ENCODE measurements at regions not wholly inside any gene's neighbourhood (a gene's known extent, or its start where the extent isn't known, plus 50 kb on each side); places are given as distances from the start of the nearest gene placed in this dataset.

GRCh38 chr1:195965475-195965874, 642.8 kb downstream of the KCNT2 start:
- no peak overlapping the region for H3K4me3 Mint-ChIP-seq
- DNase-seq (no peak), ATAC-seq (no peak)
- POLR2A ChIA-PET = no interaction called here
- no peak overlapping the region for H3K27ac Mint-ChIP-seq
- no peaks in the 10 kb centered on the region for H3K4me1 Mint-ChIP-seq
- H3K9me3 Mint-ChIP-seq = peaks cover 0 to 7% (median 0%) of the 10 kb centered on the region in 9 donors
- H3K36me3 Mint-ChIP-seq = no peaks in the 10 kb centered on the region
- H3K27me3 Mint-ChIP-seq = no peaks in the 10 kb centered on the region

GRCh38 chr1:195965036-195965435, 643.2 kb downstream of the KCNT2 start:
- H3K27ac Mint-ChIP-seq = no peak overlapping the region
- no peaks in the 10 kb centered on the region for H3K36me3 Mint-ChIP-seq
- ATAC-seq = no peak
- peaks cover 0 to 7% (median 0%) of the 10 kb centered on the region in 9 donors for H3K9me3 Mint-ChIP-seq
- DNase-seq = no peak
- no peaks in the 10 kb centered on the region for H3K4me1 Mint-ChIP-seq
- POLR2A ChIA-PET = no interaction called here
- no peaks in the 10 kb centered on the region for H3K27me3 Mint-ChIP-seq
- H3K4me3 Mint-ChIP-seq = no peak overlapping the region

- no peak overlapping the region for H3K27ac Mint-ChIP-seq
- H3K36me3 Mint-ChIP-seq = no peaks in the 10 kb centered on the region
- peaks cover 0 to 3% (median 0%) of the 10 kb centered on the region in 9 donors for H3K9me3 Mint-ChIP-seq
- no peak overlapping the region for H3K4me3 Mint-ChIP-seq
- DNase-seq = no peak
- POLR2A ChIA-PET = no interaction called here
- no peak for ATAC-seq
- H3K27me3 Mint-ChIP-seq = no peaks in the 10 kb centered on the region
- H3K4me1 Mint-ChIP-seq = no peaks in the 10 kb centered on the region
Measured at GRCh38 chr1:195964516-195964915, 643.7 kb downstream of the KCNT2 start.

DNA sequence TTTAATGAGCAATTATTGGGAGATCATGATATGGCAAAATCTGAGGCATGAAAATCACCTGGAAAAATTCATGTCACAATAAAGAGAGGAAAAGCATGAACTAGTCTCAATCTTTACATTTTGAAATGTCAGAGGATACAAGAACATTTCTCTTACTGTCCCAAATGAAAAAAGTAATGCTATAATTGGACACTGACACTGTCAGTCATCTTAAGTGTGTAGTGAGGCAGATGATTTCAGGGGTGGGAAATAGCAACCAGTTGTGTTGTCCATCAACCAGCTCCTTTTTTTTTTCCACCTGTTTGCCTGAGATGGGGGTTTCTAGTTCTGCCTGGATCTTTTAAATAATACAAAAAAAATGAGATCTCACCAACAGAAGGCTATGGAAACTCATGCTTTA, 646.2 kb downstream of the KCNT2 start:
- POLR2A ChIA-PET = no interaction called here
- no peak for ATAC-seq
- no peak overlapping the region for H3K4me3 Mint-ChIP-seq
- no peak overlapping the region for H3K27ac Mint-ChIP-seq
- no peaks in the 10 kb centered on the region for H3K36me3 Mint-ChIP-seq
- peaks cover 0 to 3% (median 0%) of the 10 kb centered on the region in 9 donors for H3K9me3 Mint-ChIP-seq
- H3K27me3 Mint-ChIP-seq = peaks cover 0 to 2% (median 0%) of the 10 kb centered on the region in 5 donors
- H3K4me1 Mint-ChIP-seq = no peaks in the 10 kb centered on the region
- DNase-seq = no peak

DNA sequence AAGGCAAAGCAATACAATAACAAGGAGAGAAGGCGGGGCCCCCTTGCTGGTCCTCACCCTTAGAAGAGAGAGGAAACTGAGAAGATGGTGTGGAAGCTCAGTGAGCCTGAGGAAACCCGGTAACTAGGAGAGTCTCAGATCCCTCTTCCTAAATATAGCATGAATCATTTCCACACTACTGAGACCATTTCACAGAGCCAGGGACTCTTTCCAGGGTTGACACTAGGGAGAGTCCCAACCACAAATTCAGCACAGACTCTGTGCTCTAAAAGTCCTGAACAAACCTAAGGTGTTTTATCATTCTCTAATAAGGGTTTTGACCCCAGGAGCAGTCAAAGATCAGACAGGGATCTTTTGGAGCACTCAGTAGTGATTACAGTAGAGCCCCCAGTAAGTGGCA, 647.7 kb downstream of the KCNT2 start:
- no peak for ATAC-seq
- Mint-ChIP-seq H3K4me3 (no peak overlapping the region), H3K36me3 (no peaks in the 10 kb centered on the region), H3K27me3 (peaks cover 0 to 2% (median 0%) of the 10 kb centered on the region in 5 donors), H3K4me1 (no peaks in the 10 kb centered on the region), H3K9me3 (peaks cover 0 to 2% (median 0%) of the 10 kb centered on the region in 9 donors), H3K27ac (no peak overlapping the region)
- DNase-seq = no peak
- POLR2A ChIA-PET = no interaction called here

GRCh38 chr1:195958131-195958530, 650.1 kb downstream of the KCNT2 start:
- Mint-ChIP-seq H3K4me1 (no peaks in the 10 kb centered on the region), H3K9me3 (peaks cover 0 to 2% (median 0%) of the 10 kb centered on the region in 9 donors), H3K4me3 (no peak overlapping the region), H3K27me3 (peaks cover 0 to 2% (median 0%) of the 10 kb centered on the region in 5 donors), H3K36me3 (no peaks in the 10 kb centered on the region), H3K27ac (peak overlapping the region in 1 of 10 donors; percentile 53)
- no peak for ATAC-seq
- DNase-seq = no peak
- POLR2A ChIA-PET = no interaction called here

- ATAC-seq = no peak
- Mint-ChIP-seq H3K4me3 (no peak overlapping the region), H3K27ac (no peak overlapping the region), H3K4me1 (no peaks in the 10 kb centered on the region), H3K27me3 (peaks cover 0 to 2% (median 0%) of the 10 kb centered on the region in 5 donors), H3K36me3 (no peaks in the 10 kb centered on the region), H3K9me3 (peaks cover 0 to 2% (median 0%) of the 10 kb centered on the region in 9 donors)
- DNase-seq = no peak
- POLR2A ChIA-PET = no interaction called here
Measured at GRCh38 chr1:195956845-195957244, 651.4 kb downstream of the KCNT2 start.

- Mint-ChIP-seq H3K27me3 (peaks cover 0 to 2% (median 0%) of the 10 kb centered on the region in 5 donors), H3K36me3 (no peaks in the 10 kb centered on the region)
Measured at GRCh38 chr1:195954848-195955247, 653.4 kb downstream of the KCNT2 start.

DNA sequence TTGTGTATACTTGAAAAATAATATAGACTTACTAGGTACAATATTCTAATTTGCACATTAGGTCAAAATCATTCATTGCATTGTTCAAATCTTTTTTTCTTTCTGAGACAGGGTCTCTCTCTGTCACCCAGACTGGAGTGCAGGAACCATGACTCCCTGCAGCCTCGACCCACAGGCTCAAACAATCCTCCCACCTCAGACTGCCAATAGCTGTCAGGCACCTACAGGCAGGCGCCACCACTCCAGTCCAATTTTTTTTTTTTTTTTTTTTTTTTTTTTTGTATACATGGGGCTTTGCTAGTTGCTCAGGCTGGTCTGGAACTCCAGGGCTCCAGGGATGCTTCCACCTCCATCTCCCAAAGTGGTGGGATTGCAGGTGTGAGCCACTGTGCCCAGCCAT, 656.9 kb downstream of the KCNT2 start:
- Mint-ChIP-seq H3K4me1 (no peaks in the 10 kb centered on the region), H3K4me3 (no peak overlapping the region), H3K36me3 (no peaks in the 10 kb centered on the region), H3K9me3 (peaks cover 0 to 9% (median 0%) of the 10 kb centered on the region in 9 donors), H3K27me3 (no peaks in the 10 kb centered on the region), H3K27ac (no peak overlapping the region)
- POLR2A ChIA-PET = no interaction called here
- DNase-seq (no peak), ATAC-seq (no peak)

More at GRCh38 chr1:195954848-195955247, 653.4 kb downstream of the KCNT2 start:
- ATAC-seq (no peak), DNase-seq (no peak)
- Mint-ChIP-seq H3K27ac (no peak overlapping the region), H3K4me3 (no peak overlapping the region), H3K9me3 (peaks cover 0 to 2% (median 0%) of the 10 kb centered on the region in 9 donors), H3K4me1 (no peaks in the 10 kb centered on the region)
- POLR2A ChIA-PET = no interaction called here

DNA sequence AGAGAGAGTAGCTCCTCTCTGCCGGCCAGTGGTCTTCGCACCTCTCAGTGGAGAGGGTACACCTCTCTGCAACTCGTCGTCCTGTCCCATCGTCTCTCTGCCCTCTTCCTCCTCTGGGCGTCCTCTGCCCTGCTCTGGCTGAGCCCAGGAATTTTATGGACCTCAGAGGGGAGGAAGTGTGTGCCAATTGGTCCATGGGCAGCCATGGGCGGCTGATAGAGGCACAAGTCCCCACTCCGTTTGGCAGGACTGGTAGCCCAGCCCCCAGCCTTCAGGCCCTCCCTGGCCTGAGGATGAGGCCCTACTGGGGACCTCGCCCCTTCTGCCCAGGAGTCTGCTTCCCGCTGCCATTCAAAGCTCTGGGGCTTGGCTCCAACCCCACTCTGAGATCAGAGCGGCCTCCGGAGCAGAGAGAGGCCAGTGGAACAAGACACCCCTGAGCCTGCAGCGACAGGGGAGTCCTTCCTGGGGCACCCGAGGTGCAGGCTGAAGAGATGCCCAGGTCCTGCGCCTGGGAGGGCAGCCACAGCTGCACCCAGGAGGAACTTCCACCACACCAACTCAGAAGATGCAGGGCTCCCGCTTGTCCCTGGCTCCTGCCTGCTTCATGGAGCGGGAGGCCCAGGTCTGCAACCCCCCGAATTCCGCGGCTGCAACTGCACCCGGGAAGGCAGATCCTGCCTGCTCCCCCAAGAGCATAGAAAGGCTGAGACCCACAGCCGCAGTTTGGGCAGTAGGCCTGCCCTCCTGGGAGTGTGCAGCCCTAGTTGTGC, 659.9 kb downstream of the KCNT2 start:
- Mint-ChIP-seq H3K9me3 (peaks cover 0 to 9% (median 0%) of the 10 kb centered on the region in 9 donors), H3K27ac (no peak overlapping the region), H3K4me1 (no peaks in the 10 kb centered on the region), H3K4me3 (no peak overlapping the region), H3K27me3 (no peaks in the 10 kb centered on the region), H3K36me3 (no peaks in the 10 kb centered on the region)
- ATAC-seq = no peak
- POLR2A ChIA-PET = no interaction called here
- no peak for DNase-seq

DNA sequence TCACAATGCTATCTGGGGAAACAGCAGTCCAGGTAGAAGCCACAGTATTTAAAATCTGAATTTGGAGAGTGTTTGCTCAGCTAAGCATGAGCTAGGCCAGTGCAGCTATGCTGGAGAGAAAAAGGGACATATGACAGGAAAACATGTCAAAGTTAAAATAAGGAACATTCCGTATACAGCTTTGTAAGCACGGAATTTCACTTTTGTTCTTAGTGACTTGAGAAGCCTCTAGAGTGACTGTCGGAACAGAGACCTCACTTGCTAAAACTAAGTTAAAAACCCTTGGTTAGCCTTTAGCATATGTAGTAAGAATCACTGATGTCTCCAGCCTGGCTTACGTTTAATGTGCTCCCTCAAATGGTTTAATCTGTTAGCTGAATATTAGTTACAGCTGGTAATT, 661.7 kb downstream of the KCNT2 start:
- peaks cover 0 to 9% (median 0%) of the 10 kb centered on the region in 9 donors for H3K9me3 Mint-ChIP-seq
- no peak overlapping the region for H3K4me3 Mint-ChIP-seq
- no peaks in the 10 kb centered on the region for H3K4me1 Mint-ChIP-seq
- no peaks in the 10 kb centered on the region for H3K36me3 Mint-ChIP-seq
- DNase-seq = no peak
- no peak overlapping the region for H3K27ac Mint-ChIP-seq
- H3K27me3 Mint-ChIP-seq = no peaks in the 10 kb centered on the region
- POLR2A ChIA-PET = no interaction called here
- ATAC-seq = no peak

GRCh38 chr1:195941795-195942194, 666.4 kb downstream of the KCNT2 start:
- Mint-ChIP-seq H3K27ac (no peak overlapping the region), H3K4me1 (no peaks in the 10 kb centered on the region), H3K9me3 (no peaks in the 10 kb centered on the region), H3K4me3 (no peak overlapping the region), H3K36me3 (no peaks in the 10 kb centered on the region), H3K27me3 (no peaks in the 10 kb centered on the region)
- DNase-seq (no peak), ATAC-seq (no peak)
- POLR2A ChIA-PET = no interaction called here

DNA sequence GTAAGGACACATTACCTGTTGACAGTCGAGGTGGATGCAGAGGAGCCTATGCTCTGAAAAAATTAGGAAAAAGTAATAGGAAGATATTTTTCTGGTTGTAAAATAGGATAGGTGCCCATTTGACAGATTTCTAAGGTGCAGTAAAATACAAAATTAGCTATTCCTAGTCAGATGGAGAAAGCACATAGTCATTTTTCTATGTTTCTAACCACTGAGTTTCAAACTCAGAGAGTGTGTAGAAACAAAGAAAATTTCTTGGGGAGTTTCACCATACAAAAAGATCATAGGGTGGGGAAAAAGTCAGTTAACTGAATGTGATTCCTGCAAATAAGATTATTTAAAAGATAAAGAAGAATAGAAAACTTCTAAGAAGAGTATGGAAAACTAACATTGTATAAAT, 666.9 kb downstream of the KCNT2 start:
- Mint-ChIP-seq H3K4me3 (no peak overlapping the region), H3K27me3 (no peaks in the 10 kb centered on the region), H3K4me1 (no peaks in the 10 kb centered on the region), H3K9me3 (no peaks in the 10 kb centered on the region), H3K36me3 (no peaks in the 10 kb centered on the region), H3K27ac (no peak overlapping the region)
- DNase-seq (no peak), ATAC-seq (no peak)
- POLR2A ChIA-PET = no interaction called here

DNA sequence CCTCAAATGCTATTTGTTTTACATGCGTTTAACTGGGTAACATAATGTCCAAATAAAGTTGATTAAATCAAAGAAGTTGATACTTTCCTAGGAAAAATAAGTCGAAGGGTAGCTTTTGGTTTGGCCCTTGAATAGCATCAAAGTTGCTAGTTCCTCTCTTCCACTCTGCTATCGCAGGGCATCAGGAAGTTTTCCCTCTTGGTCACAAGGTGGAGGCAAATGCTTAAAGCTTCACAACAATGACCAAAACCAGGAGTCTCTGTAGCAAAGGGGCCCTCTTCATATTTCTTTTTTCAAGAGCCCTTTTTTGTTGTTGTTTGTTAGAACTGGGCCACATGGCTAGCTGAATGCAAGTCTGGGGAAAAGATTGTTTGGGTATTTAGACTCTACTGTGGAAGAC, 668.4 kb downstream of the KCNT2 start:
- H3K4me1 Mint-ChIP-seq = no peaks in the 10 kb centered on the region
- H3K36me3 Mint-ChIP-seq = no peaks in the 10 kb centered on the region
- H3K9me3 Mint-ChIP-seq = peaks cover 0 to 5% (median 0%) of the 10 kb centered on the region in 9 donors
- no peak overlapping the region for H3K4me3 Mint-ChIP-seq
- no peak overlapping the region for H3K27ac Mint-ChIP-seq
- H3K27me3 Mint-ChIP-seq = no peaks in the 10 kb centered on the region
- no peak for DNase-seq
- POLR2A ChIA-PET = no interaction called here
- ATAC-seq = no peak

All from naive thymus-derived CD8-positive, alpha-beta T cell (primary cell).